ENCODE measurements at regions not wholly inside any gene's neighbourhood (a gene's known extent, or its start where the extent isn't known, plus 50 kb on each side); places are given as distances from the start of the nearest gene placed in this dataset.

GRCh38 chr7:81598951-81599350, 170.9 kb downstream of the HGF start:
- Mint-ChIP-seq H3K27ac (no peak overlapping the region), H3K9me3 (peaks cover 8 to 18% of the 10 kb centered on the region in 2 donors), H3K4me3 (no peak overlapping the region), H3K36me3 (ENCODE audit: insufficient read depth) (no peaks in the 10 kb centered on the region), H3K4me1 (ENCODE audit: low read depth in 2 of 2) (no peaks in the 10 kb centered on the region), H3K27me3 (no peaks in the 10 kb centered on the region)
- DNase-seq, result no peak
- ATAC-seq (replicated peaks), result no peak

- Mint-ChIP-seq H3K4me1 (ENCODE audit: low read depth in 2 of 2) (no peaks in the 10 kb centered on the region), H3K36me3 (ENCODE audit: insufficient read depth) (no peaks in the 10 kb centered on the region), H3K9me3 (peaks cover 12 to 22% of the 10 kb centered on the region in 2 donors), H3K27ac (no peak overlapping the region), H3K4me3 (no peak overlapping the region), H3K27me3 (no peaks in the 10 kb centered on the region)
- ATAC-seq (replicated peaks) (no peak), DNase-seq (no peak)
Observed at GRCh38 chr7:81594767-81595166, 175.1 kb downstream of the HGF start.

DNA sequence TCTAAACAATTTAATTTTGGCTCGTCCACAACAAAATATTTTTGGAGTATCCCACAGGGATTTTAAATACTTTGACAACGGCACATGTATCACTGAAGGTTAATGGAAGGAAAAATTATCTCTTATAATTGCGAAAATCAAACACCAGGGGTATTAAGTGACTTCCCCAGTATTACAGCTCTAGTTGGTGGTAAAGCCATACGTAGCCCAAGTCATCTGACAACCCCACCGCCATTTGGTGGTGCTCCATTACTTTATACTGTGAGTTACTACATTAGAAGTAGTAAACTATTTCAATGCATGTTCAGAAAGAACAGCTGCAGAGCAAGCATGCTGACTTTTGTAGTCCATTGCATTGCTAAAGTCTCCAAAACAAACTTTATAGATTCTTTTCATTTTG, 179.7 kb downstream of the HGF start:
- DNase-seq (no peak), ATAC-seq (replicated peaks) (no peak)
- Mint-ChIP-seq H3K36me3 (ENCODE audit: insufficient read depth) (no peaks in the 10 kb centered on the region), H3K27me3 (no peaks in the 10 kb centered on the region), H3K27ac (no peak overlapping the region), H3K4me3 (no peak overlapping the region), H3K4me1 (ENCODE audit: low read depth in 2 of 2) (no peaks in the 10 kb centered on the region), H3K9me3 (peaks cover 12 to 25% of the 10 kb centered on the region in 2 donors)

- H3K36me3 Mint-ChIP-seq (ENCODE audit: insufficient read depth), result no peaks in the 10 kb centered on the region
- H3K27ac Mint-ChIP-seq, result no peak overlapping the region
- H3K4me3 Mint-ChIP-seq, result no peak overlapping the region
- ATAC-seq (replicated peaks) (no peak), DNase-seq (no peak)
- H3K27me3 Mint-ChIP-seq, result no peaks in the 10 kb centered on the region
- no peaks in the 10 kb centered on the region for H3K4me1 Mint-ChIP-seq (ENCODE audit: low read depth in 2 of 2)
- peaks cover 0 to 18% of the 10 kb centered on the region in 2 donors for H3K9me3 Mint-ChIP-seq
Observed at GRCh38 chr7:81584667-81585066, 185.2 kb downstream of the HGF start.

DNA sequence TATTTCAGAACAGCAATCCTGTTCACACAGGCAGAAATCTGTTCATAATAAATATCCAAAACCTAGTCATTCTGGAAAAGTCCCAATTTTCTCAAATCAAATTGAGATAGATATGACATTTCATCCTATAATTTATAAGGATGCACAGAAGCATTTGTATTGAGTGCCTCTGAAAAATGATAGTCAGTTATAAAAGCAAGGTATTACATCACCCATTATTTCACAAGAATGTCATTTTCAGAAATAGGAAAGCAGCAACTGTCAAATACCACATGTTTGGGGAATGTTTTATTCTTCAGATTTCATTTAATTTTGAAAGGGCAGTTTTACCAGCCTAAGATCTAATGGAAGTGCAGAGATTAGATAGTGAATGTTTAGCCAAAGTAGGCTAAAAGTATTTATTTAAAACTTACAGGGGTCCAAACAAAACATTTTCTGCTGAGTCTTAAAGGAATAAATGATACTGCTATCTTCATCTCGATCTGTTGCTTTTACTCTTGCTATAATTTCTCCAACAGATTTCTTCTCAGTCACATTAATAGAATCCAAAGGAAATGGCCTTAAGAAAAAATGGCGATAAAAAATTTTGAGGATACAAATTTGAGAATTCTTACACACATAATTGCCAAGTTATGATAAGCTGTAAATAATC, 185.8 kb downstream of the HGF start:
- H3K4me3 Mint-ChIP-seq, result no peak overlapping the region
- no peaks in the 10 kb centered on the region for H3K36me3 Mint-ChIP-seq (ENCODE audit: insufficient read depth)
- H3K27ac Mint-ChIP-seq, result no peak overlapping the region
- H3K4me1 Mint-ChIP-seq (ENCODE audit: low read depth in 2 of 2), result no peaks in the 10 kb centered on the region
- ATAC-seq (replicated peaks) (no peak), DNase-seq (no peak)
- H3K27me3 Mint-ChIP-seq, result no peaks in the 10 kb centered on the region
- H3K9me3 Mint-ChIP-seq, result peaks cover 3 to 22% of the 10 kb centered on the region in 2 donors

- ATAC-seq (replicated peaks) (no peak), DNase-seq (no peak)
- no peaks in the 10 kb centered on the region for H3K4me1 Mint-ChIP-seq (ENCODE audit: low read depth in 2 of 2)
- no peak overlapping the region for H3K27ac Mint-ChIP-seq
- H3K36me3 Mint-ChIP-seq (ENCODE audit: insufficient read depth), result no peaks in the 10 kb centered on the region
- H3K4me3 Mint-ChIP-seq, result no peak overlapping the region
- H3K27me3 Mint-ChIP-seq, result no peaks in the 10 kb centered on the region
- peaks cover 4 to 26% of the 10 kb centered on the region in 2 donors for H3K9me3 Mint-ChIP-seq
Observed at GRCh38 chr7:81583090-81583489, 186.8 kb downstream of the HGF start.

GRCh38 chr7:81577642-81578340, 192.1 kb downstream of the HGF start:
- Mint-ChIP-seq H3K27ac (no peak overlapping the region), H3K4me3 (no peak overlapping the region), H3K27me3 (no peaks in the 10 kb centered on the region), H3K4me1 (ENCODE audit: low read depth in 2 of 2) (no peaks in the 10 kb centered on the region), H3K9me3 (peaks cover 9 to 18% of the 10 kb centered on the region in 2 donors), H3K36me3 (ENCODE audit: insufficient read depth) (no peaks in the 10 kb centered on the region)
- no peak for DNase-seq
- no peak for ATAC-seq (replicated peaks)

GRCh38 chr7:81574723-81575326, 195.0 kb downstream of the HGF start:
- Mint-ChIP-seq H3K4me1 (ENCODE audit: low read depth in 2 of 2) (no peaks in the 10 kb centered on the region), H3K36me3 (ENCODE audit: insufficient read depth) (no peaks in the 10 kb centered on the region), H3K27me3 (no peaks in the 10 kb centered on the region), H3K9me3 (peaks cover 13 to 17% of the 10 kb centered on the region in 2 donors), H3K4me3 (no peak overlapping the region), H3K27ac (no peak overlapping the region)
- ATAC-seq (replicated peaks) (no peak), DNase-seq (no peak)

GRCh38 chr7:81573932-81574331, 195.9 kb downstream of the HGF start:
- ATAC-seq (replicated peaks) (no peak), DNase-seq (no peak)
- no peaks in the 10 kb centered on the region for H3K4me1 Mint-ChIP-seq (ENCODE audit: low read depth in 2 of 2)
- H3K27ac Mint-ChIP-seq, result no peak overlapping the region
- H3K9me3 Mint-ChIP-seq, result peaks cover 9 to 11% of the 10 kb centered on the region in 2 donors
- no peak overlapping the region for H3K4me3 Mint-ChIP-seq
- H3K36me3 Mint-ChIP-seq (ENCODE audit: insufficient read depth), result no peaks in the 10 kb centered on the region
- no peaks in the 10 kb centered on the region for H3K27me3 Mint-ChIP-seq

DNA sequence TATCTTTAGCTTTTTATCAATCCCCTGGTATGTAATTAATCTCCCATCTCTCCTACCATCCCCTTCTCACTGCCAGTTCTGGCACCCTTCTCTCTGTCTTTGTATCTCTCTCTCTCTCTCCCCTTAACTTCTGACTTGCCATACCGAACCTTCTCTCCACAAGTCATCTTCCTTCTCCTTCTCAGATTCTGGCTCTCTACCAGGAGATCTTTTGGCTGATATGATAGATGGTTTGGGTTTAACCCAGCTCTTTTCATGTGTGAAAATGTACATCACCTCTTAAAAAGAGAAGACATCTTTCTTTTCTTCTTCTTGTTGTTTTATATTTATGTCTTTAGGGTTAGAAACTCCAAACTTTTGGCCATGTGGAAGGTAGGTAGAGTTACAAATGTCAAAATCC, 196.7 kb downstream of the HGF start:
- Mint-ChIP-seq H3K4me1 (ENCODE audit: low read depth in 2 of 2) (no peaks in the 10 kb centered on the region), H3K4me3 (no peak overlapping the region), H3K9me3 (peaks cover 8% of the 10 kb centered on the region in 2 donors), H3K36me3 (ENCODE audit: insufficient read depth) (no peaks in the 10 kb centered on the region), H3K27me3 (no peaks in the 10 kb centered on the region), H3K27ac (no peak overlapping the region)
- DNase-seq, result no peak
- ATAC-seq (replicated peaks), result no peak

- Mint-ChIP-seq H3K27ac (no peak overlapping the region), H3K4me3 (no peak overlapping the region), H3K36me3 (ENCODE audit: insufficient read depth) (no peaks in the 10 kb centered on the region), H3K27me3 (no peaks in the 10 kb centered on the region), H3K9me3 (peaks cover 0 to 5% of the 10 kb centered on the region in 2 donors), H3K4me1 (ENCODE audit: low read depth in 2 of 2) (no peaks in the 10 kb centered on the region)
- ATAC-seq (replicated peaks) (no peak), DNase-seq (no peak)
Observed at GRCh38 chr7:81562581-81562980, 207.3 kb downstream of the HGF start.

GRCh38 chr7:81560708-81561107, 209.1 kb downstream of the HGF start:
- no peaks in the 10 kb centered on the region for H3K27me3 Mint-ChIP-seq

GRCh38 chr7:81549484-81550016, 220.3 kb downstream of the HGF start:
- Mint-ChIP-seq H3K4me1 (ENCODE audit: low read depth in 2 of 2) (no peaks in the 10 kb centered on the region), H3K9me3 (peaks cover 3 to 9% of the 10 kb centered on the region in 2 donors), H3K4me3 (no peak overlapping the region), H3K36me3 (ENCODE audit: insufficient read depth) (peaks cover 2% of the 10 kb centered on the region), H3K27me3 (no peaks in the 10 kb centered on the region), H3K27ac (no peak overlapping the region)
- ATAC-seq (replicated peaks) (no peak), DNase-seq (no peak)

More at GRCh38 chr7:81560708-81561107, 209.1 kb downstream of the HGF start:
- no peak for DNase-seq
- Mint-ChIP-seq H3K4me3 (no peak overlapping the region), H3K36me3 (ENCODE audit: insufficient read depth) (no peaks in the 10 kb centered on the region), H3K4me1 (ENCODE audit: low read depth in 2 of 2) (no peaks in the 10 kb centered on the region), H3K9me3 (peaks cover 0 to 7% of the 10 kb centered on the region in 2 donors), H3K27ac (no peak overlapping the region)
- ATAC-seq (replicated peaks), result no peak

DNA sequence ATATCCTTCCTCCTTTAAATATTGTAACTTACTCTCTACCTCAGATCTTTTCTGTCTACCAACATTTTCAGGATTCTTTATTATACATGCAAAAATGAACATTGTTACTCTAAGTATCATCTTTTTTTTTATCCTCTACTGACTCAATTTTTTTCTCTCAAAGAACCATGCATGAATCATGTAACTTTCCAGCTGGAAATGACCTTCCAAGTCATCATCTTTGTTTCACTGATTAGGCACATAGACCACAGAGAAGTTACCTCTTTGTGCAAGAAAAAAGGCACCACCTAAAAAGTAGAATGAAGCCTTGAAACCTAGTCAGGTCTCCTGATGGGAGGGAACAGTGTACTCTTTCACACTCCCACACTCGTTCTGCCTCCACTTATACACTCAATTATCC, 234.9 kb downstream of the HGF start:
- H3K36me3 Mint-ChIP-seq (ENCODE audit: insufficient read depth), result no peaks in the 10 kb centered on the region
- no peaks in the 10 kb centered on the region for H3K4me1 Mint-ChIP-seq (ENCODE audit: low read depth in 2 of 2)

More for the DNA sequence above, 234.9 kb downstream of the HGF start:
- Mint-ChIP-seq H3K4me3 (no peak overlapping the region), H3K27me3 (no peaks in the 10 kb centered on the region), H3K9me3 (peaks cover 8 to 30% of the 10 kb centered on the region in 2 donors), H3K27ac (no peak overlapping the region)
- ATAC-seq (replicated peaks) (no peak), DNase-seq (no peak)

Measured in effector memory CD8-positive, alpha-beta T cell (primary cell).